ENCODE measurements at regions not wholly inside any gene's neighbourhood (a gene's known extent, or its start where the extent isn't known, plus 50 kb on each side); places are given as distances from the start of the nearest gene placed in this dataset.
"Not testable (repeated sequence)": the region's sequence is repeated elsewhere in the genome, so short reads cannot be mapped to it uniquely, and the experiment has no call there.

- Histone ChIP-seq H3K27me3 (ENCODE audit: insufficient read depth, poor library complexity, severe bottlenecking) (no peaks in the 10 kb centered on the region), H3K27ac (ENCODE audit: poor library complexity, severe bottlenecking) (no peak overlapping the region), H3K9me3 (ENCODE audit: severe bottlenecking) (no peaks in the 10 kb centered on the region), H3K4me3 (ENCODE audit: severe bottlenecking) (no peak overlapping the region), H3K36me3 (ENCODE audit: low read depth) (no peaks in the 10 kb centered on the region), H3K4me1 (ENCODE audit: insufficient read depth, poor library complexity, severe bottlenecking) (peaks cover 3% of the 10 kb centered on the region)
- TF ChIP-seq CTCF (IDR thresholded peaks at IDR 0.05; ENCODE audit: poor library complexity, severe bottlenecking), result no peak
- ATAC-seq (ENCODE audit: low read depth) (peak; percentile 41; the same call in 2 of the 3 replicates), DNase-seq (ENCODE audit: low spot score) (no peak)
Observed at GRCh38 chr6:76852776-76853175, 610.5 kb downstream of the HTR1B start.

- not testable (repeated sequence) for H3K4me1 ChIP-seq (ENCODE audit: insufficient read depth, poor library complexity, severe bottlenecking); H3K36me3 ChIP-seq (ENCODE audit: low read depth); H3K27me3 ChIP-seq (ENCODE audit: insufficient read depth, poor library complexity, severe bottlenecking); H3K27ac ChIP-seq (ENCODE audit: poor library complexity, severe bottlenecking); H3K9me3 ChIP-seq (ENCODE audit: severe bottlenecking); ATAC-seq (ENCODE audit: low read depth); H3K4me3 ChIP-seq (ENCODE audit: severe bottlenecking)
- peak; percentile 11 for DNase-seq (ENCODE audit: low spot score)
Observed at GRCh38 chr6:76849274-76849970, 613.9 kb downstream of the HTR1B start.

- no peak overlapping the region for H3K27ac ChIP-seq (ENCODE audit: poor library complexity, severe bottlenecking)
- H3K4me3 ChIP-seq (ENCODE audit: severe bottlenecking), result no peak overlapping the region
- no peak for DNase-seq (ENCODE audit: low spot score)
- H3K9me3 ChIP-seq (ENCODE audit: severe bottlenecking), result no peaks in the 10 kb centered on the region
- no peak for TF ChIP-seq CTCF (IDR thresholded peaks at IDR 0.05; ENCODE audit: poor library complexity, severe bottlenecking)
- no peak for ATAC-seq (ENCODE audit: low read depth)
- no peaks in the 10 kb centered on the region for H3K36me3 ChIP-seq (ENCODE audit: low read depth)
- H3K4me1 ChIP-seq (ENCODE audit: insufficient read depth, poor library complexity, severe bottlenecking), result no peaks in the 10 kb centered on the region
- no peaks in the 10 kb centered on the region for H3K27me3 ChIP-seq (ENCODE audit: insufficient read depth, poor library complexity, severe bottlenecking)
Observed at GRCh38 chr6:76843054-76843822, 620.1 kb downstream of the HTR1B start.

GRCh38 chr6:76840865-76841264, 622.4 kb downstream of the HTR1B start:
- DNase-seq (ENCODE audit: low spot score) (no peak), ATAC-seq (ENCODE audit: low read depth) (no peak)
- Histone ChIP-seq H3K36me3 (ENCODE audit: low read depth) (no peaks in the 10 kb centered on the region), H3K4me1 (ENCODE audit: insufficient read depth, poor library complexity, severe bottlenecking) (no peaks in the 10 kb centered on the region), H3K27ac (ENCODE audit: poor library complexity, severe bottlenecking) (no peak overlapping the region), H3K4me3 (ENCODE audit: severe bottlenecking) (no peak overlapping the region), H3K27me3 (ENCODE audit: insufficient read depth, poor library complexity, severe bottlenecking) (no peaks in the 10 kb centered on the region), H3K9me3 (ENCODE audit: severe bottlenecking) (no peaks in the 10 kb centered on the region)
- TF ChIP-seq CTCF (IDR thresholded peaks at IDR 0.05; ENCODE audit: poor library complexity, severe bottlenecking), result no peak

- no peak overlapping the region for H3K4me3 ChIP-seq (ENCODE audit: severe bottlenecking)
- ATAC-seq (ENCODE audit: low read depth), result no peak
Observed at GRCh38 chr6:76840041-76840745, 623.1 kb downstream of the HTR1B start.

More at GRCh38 chr6:76840041-76840745, 623.1 kb downstream of the HTR1B start:
- Histone ChIP-seq H3K4me1 (ENCODE audit: insufficient read depth, poor library complexity, severe bottlenecking) (no peaks in the 10 kb centered on the region), H3K27ac (ENCODE audit: poor library complexity, severe bottlenecking) (no peak overlapping the region), H3K9me3 (ENCODE audit: severe bottlenecking) (no peaks in the 10 kb centered on the region), H3K27me3 (ENCODE audit: insufficient read depth, poor library complexity, severe bottlenecking) (no peaks in the 10 kb centered on the region), H3K36me3 (ENCODE audit: low read depth) (no peaks in the 10 kb centered on the region)
- TF ChIP-seq CTCF (IDR thresholded peaks at IDR 0.05; ENCODE audit: poor library complexity, severe bottlenecking), result no peak
- no peak for DNase-seq (ENCODE audit: low spot score)

Measured in RWPE2 (cell line).